ENCODE measurements at regions not wholly inside any gene's neighbourhood (a gene's known extent, or its start where the extent isn't known, plus 50 kb on each side); places are given as distances from the start of the nearest gene placed in this dataset.

DNA sequence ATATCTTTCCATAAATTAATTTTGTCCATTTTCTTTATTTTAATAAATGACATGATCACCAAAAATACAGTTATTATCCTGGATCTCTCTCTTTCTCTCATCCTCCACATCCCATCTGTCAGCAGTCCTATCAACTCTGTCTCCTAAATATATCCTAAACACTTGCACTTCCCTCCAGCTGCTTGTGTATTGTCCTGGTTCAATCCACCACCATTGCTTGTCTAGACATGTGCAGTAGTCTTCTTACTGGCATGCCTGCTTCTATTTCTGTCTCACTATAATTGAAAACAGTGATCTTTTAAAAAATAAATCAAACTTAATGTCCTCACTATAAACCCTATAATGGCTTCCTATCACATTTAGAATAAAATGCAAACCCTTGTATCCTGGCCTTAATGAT, 2168.6 kb upstream of the PIK3C3 start:
- TF ChIP-seq, protein P1, sequence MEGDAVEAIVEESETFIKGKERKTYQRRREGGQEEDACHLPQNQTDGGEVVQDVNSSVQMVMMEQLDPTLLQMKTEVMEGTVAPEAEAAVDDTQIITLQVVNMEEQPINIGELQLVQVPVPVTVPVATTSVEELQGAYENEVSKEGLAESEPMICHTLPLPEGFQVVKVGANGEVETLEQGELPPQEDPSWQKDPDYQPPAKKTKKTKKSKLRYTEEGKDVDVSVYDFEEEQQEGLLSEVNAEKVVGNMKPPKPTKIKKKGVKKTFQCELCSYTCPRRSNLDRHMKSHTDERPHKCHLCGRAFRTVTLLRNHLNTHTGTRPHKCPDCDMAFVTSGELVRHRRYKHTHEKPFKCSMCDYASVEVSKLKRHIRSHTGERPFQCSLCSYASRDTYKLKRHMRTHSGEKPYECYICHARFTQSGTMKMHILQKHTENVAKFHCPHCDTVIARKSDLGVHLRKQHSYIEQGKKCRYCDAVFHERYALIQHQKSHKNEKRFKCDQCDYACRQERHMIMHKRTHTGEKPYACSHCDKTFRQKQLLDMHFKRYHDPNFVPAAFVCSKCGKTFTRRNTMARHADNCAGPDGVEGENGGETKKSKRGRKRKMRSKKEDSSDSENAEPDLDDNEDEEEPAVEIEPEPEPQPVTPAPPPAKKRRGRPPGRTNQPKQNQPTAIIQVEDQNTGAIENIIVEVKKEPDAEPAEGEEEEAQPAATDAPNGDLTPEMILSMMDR (IDR thresholded peaks at IDR 0.05): no peak
- TF ChIP-seq POLR2AphosphoS5 (IDR thresholded peaks at IDR 0.05): no peak
